ENCODE measurements at regions not wholly inside any gene's neighbourhood (a gene's known extent, or its start where the extent isn't known, plus 50 kb on each side); places are given as distances from the start of the nearest gene placed in this dataset.
"Not testable (repeated sequence)": the region's sequence is repeated elsewhere in the genome, so short reads cannot be mapped to it uniquely, and the experiment has no call there.

DNA sequence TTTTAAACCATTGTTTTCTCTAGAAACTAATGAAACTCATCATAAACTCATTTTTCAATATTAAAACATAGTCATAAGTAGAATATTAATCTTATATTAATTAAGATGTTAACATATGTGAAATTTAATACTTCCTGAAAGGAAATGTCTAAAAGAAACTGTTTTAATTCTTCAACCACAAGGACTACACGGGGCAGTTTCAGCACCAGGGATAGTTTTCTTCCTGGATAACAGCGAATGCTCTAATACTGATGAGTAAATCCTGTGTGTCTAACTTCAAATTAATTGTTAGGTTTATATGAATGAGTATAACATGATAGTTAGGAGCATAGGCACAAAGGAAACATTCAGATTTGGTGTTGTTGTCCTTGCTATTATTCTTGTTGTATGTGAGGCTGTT is 183.6 kb downstream of the CCDC74A start:
- not testable (repeated sequence) for TF ChIP-seq EZH2phosphoT487 (IDR thresholded peaks at IDR 0.05; ENCODE audit: low read length)
- TF ChIP-seq, protein P1, sequence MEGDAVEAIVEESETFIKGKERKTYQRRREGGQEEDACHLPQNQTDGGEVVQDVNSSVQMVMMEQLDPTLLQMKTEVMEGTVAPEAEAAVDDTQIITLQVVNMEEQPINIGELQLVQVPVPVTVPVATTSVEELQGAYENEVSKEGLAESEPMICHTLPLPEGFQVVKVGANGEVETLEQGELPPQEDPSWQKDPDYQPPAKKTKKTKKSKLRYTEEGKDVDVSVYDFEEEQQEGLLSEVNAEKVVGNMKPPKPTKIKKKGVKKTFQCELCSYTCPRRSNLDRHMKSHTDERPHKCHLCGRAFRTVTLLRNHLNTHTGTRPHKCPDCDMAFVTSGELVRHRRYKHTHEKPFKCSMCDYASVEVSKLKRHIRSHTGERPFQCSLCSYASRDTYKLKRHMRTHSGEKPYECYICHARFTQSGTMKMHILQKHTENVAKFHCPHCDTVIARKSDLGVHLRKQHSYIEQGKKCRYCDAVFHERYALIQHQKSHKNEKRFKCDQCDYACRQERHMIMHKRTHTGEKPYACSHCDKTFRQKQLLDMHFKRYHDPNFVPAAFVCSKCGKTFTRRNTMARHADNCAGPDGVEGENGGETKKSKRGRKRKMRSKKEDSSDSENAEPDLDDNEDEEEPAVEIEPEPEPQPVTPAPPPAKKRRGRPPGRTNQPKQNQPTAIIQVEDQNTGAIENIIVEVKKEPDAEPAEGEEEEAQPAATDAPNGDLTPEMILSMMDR (IDR thresholded peaks at IDR 0.05; ENCODE audit: low read length) = not testable (repeated sequence)

Measured in MM.1S (cell line).